Thyroid gland (tissue), 4 donors: ENCODE measurements at regions not wholly inside any gene's neighbourhood (a gene's known extent, or its start where the extent isn't known, plus 50 kb on each side); places are given as distances from the start of the nearest gene placed in this dataset.

ENCODE experiments used
- DNase-seq, 2 donors: peaks; one replicate each; pipeline ENCODE4 v3.0.0-alpha.2; 2019
- H3K27ac ChIP-seq, 3 donors: fragments of 200-600 bp; sonication (generic); 1 replicate in 2 of 3; 2 replicates in 1 of 3; pipeline ENCODE4 v1.5.1; 2016 to 2019; ENCODE audit warnings: mild to moderate bottlenecking in 1 of 3, moderate library complexity in 1 of 3
- H3K27me3 ChIP-seq: fragments of 200-600 bp; sonication (generic); one replicate; pipeline ENCODE4 v1.5.1; 2019
- H3K36me3 ChIP-seq, 2 donors: fragments of 200-600 bp; sonication (generic); one replicate each; pipeline ENCODE4 v1.5.1; 2016 to 2019
- H3K4me1 ChIP-seq, 2 donors: fragments of 200-600 bp; sonication (generic); one replicate each; pipeline ENCODE4 v1.5.1; 2017 to 2019
- H3K4me3 ChIP-seq, 3 donors: fragments of 200-600 bp; sonication (generic); replicated peaks in 1 of 3; 1 replicate in 2 of 3; 2 replicates in 1 of 3; pipeline ENCODE4 v1.5.1; 2016; ENCODE audit warnings: mild to moderate bottlenecking in 1 of 3
- H3K9me3 ChIP-seq: fragments of 200-600 bp; sonication (generic); one replicate; pipeline ENCODE4 v1.5.1; 2017
- CTCF ChIP-seq, 6 experiments: fragments of 200-600 bp in 3 of 6; fragments of 450-650 bp in 3 of 6; sonication (generic) in 3 of 6; IDR thresholded peaks; one replicate each; pipeline ENCODE4 v1.5.1; 2016 to 2019; ENCODE audit warnings: antibody characterized with exemption in 6 of 6, mild to moderate bottlenecking in 2 of 6, inconsistent platforms in 1 of 6, moderate library complexity in 1 of 6
- POLR2A ChIP-seq, 2 donors: fragments of 450-650 bp; IDR thresholded peaks; one replicate each; pipeline ENCODE4 v1.6.1; 2017; ENCODE audit warnings: antibody characterized with exemption in 2 of 2, mild to moderate bottlenecking in 2 of 2, moderate library complexity in 1 of 2
- WGBS, 2 donors: methylation state at CpG; one replicate each; pipeline ENCODE4 v1.1.5; 2017; 5-methylcytosine and 5-hydroxymethylcytosine counted together
- intact Hi-C: fragments of 100-400 bp; cut with DNase I; formaldehyde crosslinking; loops from one replicate; pipeline ENCODE4 v1.15.1; 2023

DNA sequence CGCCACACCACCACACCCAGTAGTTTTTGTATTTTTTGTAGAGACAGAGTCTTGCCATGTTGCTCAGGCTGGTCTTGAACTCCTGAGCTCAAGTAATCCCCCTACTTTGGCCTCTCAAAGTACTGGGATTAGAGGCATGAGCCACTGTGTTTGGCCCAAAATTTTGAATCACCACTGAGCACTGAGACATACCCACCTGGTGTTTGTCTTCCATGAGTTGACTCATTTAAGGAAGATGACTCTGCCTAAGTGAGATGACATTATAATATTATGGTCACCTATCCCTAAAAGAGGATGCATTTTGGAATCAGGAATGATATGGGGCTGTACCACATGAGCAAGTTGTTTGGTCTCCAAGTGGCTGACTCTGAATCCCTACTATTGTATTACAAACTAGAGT is 54.6 kb upstream of the RNF217 start:
- Histone ChIP-seq H3K9me3 (no peaks in the 10 kb centered on the region), H3K36me3 (no peaks in the 10 kb centered on the region), H3K4me3 (no peak overlapping the region), H3K4me1 (no peaks in the 10 kb centered on the region), H3K27me3 (no peaks in the 10 kb centered on the region), H3K27ac (no peak overlapping the region)
- no peak for DNase-seq
- intact Hi-C loops: no loop called here
- no peak for TF ChIP-seq CTCF (IDR thresholded peaks at IDR 0.05)
- no peak for TF ChIP-seq POLR2A (IDR thresholded peaks at IDR 0.05)
- WGBS, 2 donors: 93 to 100% methylated on average over 1 of the region's 1 CpG
